HG03460 (cell line): ENCODE measurements at regions not wholly inside any gene's neighbourhood (a gene's known extent, or its start where the extent isn't known, plus 50 kb on each side); places are given as distances from the start of the nearest gene placed in this dataset.

Experiments used
- ATAC-seq: cut with Tn5 transposase; IDR thresholded peaks from one replicate; pipeline ENCODE4 v1.9.1; 2021; ENCODE audit not compliant: unreplicated experiment

DNA sequence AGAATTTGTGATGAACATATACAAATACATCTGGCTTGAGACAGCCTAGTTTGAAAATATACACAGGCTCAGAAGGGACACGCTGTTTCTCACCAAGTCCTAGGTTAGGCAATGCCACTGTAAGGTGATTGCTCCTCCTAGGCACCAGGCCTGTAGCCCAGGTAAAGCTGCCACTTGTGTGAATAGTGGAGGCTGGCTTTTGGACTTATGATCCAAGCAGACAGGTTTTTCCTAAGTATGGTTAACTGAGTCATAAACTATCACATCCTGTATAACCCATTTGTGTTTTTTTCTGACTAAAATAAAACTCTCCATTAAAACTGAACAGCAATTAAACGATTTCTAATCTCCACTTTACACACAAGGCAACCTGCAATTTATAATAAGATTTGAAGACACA is 81.0 kb downstream of the SEMA4F start:
- no peak for ATAC-seq

GRCh38 chr2:74735564-74735963 is 81.5 kb downstream of the SEMA4F start:
- no peak for ATAC-seq

DNA sequence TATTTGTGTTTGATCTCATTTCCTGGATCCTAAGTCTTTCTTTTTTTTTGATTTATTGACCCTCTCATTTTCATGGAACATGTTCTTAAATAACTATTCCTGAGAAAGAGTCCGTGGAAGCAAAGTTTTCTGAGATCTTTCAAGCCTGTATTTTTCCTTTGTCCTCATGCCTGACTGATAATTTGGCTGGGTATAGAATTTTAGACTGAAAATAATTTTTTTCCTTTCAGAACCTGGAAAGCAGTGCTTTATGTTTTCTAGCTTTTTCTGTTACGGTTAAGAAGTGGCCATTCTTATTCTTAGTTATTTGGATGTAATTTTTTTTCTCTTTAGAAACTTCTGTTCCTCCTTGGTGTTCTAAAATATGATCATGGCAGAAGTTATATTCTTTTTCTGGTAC is 82.5 kb downstream of the SEMA4F start:
- no peak for ATAC-seq

DNA sequence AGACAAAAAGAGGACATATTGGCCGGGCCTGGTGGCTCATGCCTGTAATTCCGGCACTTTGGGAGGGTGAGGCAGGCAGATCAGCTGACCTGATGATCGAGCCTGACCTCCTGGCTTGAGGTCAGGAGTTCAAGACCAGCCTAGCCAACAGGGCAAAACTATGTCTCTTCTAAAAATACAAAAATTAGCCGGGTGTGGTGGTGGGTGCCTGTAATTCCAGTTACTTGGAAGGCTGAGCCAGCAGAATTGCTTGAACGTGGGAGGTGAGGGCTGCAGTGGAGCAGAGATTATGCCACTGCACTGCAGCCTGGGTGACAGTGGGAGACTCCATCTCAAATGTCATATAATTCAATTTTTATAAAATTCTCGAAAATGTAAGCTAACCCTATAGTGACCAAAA is 84.5 kb downstream of the SEMA4F start:
- no peak for ATAC-seq

- ATAC-seq: no peak
Observed at GRCh38 chr2:74739129-74739528, 85.1 kb downstream of the SEMA4F start.

DNA sequence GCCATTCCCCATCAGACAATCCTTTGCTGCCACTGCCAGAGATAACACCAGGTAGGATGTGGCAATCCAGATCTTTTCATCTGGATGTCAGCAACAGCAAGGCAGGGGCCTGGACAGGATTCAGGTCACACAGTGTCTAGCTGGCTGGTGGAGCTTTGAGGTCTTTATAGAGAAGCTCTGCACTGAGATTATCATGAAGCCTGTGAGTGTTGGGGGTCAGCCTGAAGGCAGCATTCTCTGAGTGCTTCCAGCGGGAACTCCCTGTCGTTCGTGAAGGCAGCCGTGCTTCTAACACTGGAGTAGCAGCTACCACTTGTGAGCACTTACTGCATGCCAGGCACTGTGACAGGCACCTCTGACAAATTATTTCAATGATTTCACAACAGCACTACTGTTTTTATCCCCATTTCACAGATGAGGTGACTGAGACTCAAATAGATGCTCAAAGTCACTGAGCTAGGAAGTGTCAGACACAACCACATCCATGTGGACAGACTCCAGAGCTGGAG is 85.7 kb downstream of the SEMA4F start:
- ATAC-seq: no peak

GRCh38 chr2:74740395-74740740 is 86.3 kb downstream of the SEMA4F start:
- ATAC-seq: no peak

DNA sequence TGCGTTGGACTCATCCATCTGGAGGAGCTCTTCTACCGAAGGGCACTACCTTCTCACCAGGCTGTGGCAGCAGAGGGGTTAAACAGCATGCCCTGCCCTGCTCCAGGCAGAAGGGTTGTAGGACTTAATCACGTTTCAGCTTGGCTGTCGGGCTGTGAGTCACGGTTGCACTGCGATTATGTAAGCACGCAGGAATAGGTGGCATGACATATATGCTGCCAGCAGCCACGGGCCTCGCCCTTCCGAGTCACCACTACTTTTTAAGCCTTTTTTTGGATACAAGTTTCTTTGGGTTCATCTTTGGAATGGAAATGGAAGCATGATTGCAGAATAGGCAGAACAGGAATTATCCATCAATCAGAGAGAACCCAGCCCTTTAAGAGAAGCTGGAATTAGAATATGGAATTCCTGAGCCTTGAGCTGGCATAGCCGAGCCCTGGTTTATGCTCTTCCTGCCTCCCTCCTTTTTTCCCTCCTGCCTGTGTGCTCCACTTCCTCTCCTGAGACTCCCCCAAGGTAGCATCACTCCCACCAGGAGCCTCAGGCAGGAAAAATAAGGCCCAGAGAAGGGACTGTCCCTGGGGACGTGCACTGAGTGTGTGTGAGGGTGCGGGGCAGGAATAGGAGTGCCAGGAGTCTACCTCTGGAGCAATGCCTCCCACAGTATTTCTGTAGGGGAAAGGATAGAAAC is 86.8 kb downstream of the SEMA4F start:
- no peak for ATAC-seq

GRCh38 chr2:74741629-74742028 is 87.6 kb downstream of the SEMA4F start:
- no peak for ATAC-seq

GRCh38 chr2:74742471-74742870 is 88.4 kb downstream of the SEMA4F start:
- ATAC-seq: no peak

GRCh38 chr2:74743039-74743438 is 89.0 kb downstream of the SEMA4F start:
- ATAC-seq: no peak

- no peak for ATAC-seq
Observed at GRCh38 chr2:74743778-74744177, 89.7 kb downstream of the SEMA4F start.

GRCh38 chr2:74744731-74745515 is 89.0 kb upstream of the HK2 start:
- ATAC-seq: no peak

- no peak for ATAC-seq
Observed at GRCh38 chr2:74745766-74746165, 88.2 kb upstream of the HK2 start.

GRCh38 chr2:74746480-74746879 is 87.4 kb upstream of the HK2 start:
- no peak for ATAC-seq

- ATAC-seq: no peak
Observed at GRCh38 chr2:74747411-74748080, 86.4 kb upstream of the HK2 start.

DNA sequence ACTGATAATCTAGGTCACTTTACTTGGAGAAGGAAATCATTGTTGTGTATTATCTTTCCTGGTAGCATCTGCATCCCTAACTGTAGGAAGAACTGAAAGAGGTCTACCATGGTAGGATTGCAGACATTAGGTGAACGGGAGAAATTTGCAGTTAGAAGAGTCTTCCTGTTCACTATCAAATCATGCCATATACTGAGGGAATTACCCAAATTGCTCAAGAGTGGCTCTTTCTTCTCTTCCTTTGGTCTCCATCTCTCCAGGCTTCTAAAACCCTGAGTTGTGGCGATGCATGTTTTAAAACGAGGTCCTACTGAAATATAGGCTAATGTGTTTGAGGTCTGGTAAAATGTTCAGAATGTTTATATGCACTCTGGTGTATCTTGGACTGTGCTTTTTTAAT is 85.3 kb upstream of the HK2 start:
- no peak for ATAC-seq

- no peak for ATAC-seq
Observed at GRCh38 chr2:74749432-74749831, 84.5 kb upstream of the HK2 start.

GRCh38 chr2:74751981-74752851 is 81.7 kb upstream of the HK2 start:
- no peak for ATAC-seq

DNA sequence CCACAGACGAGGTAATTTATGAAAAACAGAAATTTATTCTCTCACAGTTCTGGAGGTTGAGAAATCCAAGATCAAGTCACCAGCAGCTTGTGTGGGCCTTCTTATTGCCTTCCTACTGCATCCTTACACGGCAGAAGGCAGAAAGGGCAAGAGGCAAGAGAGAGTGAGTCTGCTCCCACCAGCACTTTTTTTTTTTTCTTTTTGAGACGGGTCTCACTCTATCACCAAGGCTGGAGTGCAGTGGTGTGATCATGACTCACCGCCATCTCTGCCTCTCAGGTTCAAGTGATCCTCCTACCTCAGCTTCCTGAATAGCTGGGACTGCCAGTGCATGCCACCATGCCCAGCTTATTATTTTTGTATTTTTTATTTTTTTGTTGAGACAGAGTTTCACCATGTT is 78.5 kb upstream of the HK2 start:
- ATAC-seq: no peak

- no peak for ATAC-seq
Observed at GRCh38 chr2:74756356-74756890, 77.5 kb upstream of the HK2 start.
